ENCODE measurements at regions not wholly inside any gene's neighbourhood (a gene's known extent, or its start where the extent isn't known, plus 50 kb on each side); places are given as distances from the start of the nearest gene placed in this dataset.

GRCh38 chr7:45244981-45245380 lies 87.4 kb downstream of the RAMP3 start:
- peaks cover 2% of the 10 kb centered on the region for H4K20me1 ChIP-seq (ENCODE audit: control insufficient read depth, insufficient read depth, insufficient read length)
- no peak overlapping the region for H3K4me3 Mint-ChIP-seq
- H3K56ac ChIP-seq (ENCODE audit: insufficient read length, low read depth, low read length) = no peak overlapping the region
- H3K23me2 ChIP-seq (ENCODE audit: insufficient read length, low read depth, low read length, poor library complexity, severe bottlenecking) = no peaks in the 10 kb centered on the region
- H3K27me3 Mint-ChIP-seq (ENCODE audit: low read depth) = peaks cover 10% of the 10 kb centered on the region
- H3K4ac ChIP-seq (ENCODE audit: low read depth, low read length) = no peak overlapping the region
- no peak overlapping the region for H2BK15ac ChIP-seq (ENCODE audit: low read depth, low read length)
- no peaks in the 10 kb centered on the region for H3K9me3 ChIP-seq (ENCODE audit: control insufficient read depth, low read depth, low read length)
- H3K14ac ChIP-seq (ENCODE audit: insufficient read depth, low read length) = no peak overlapping the region
- WGBS (ENCODE audit: extremely low coverage, insufficient read length, low lambda C conversion rate) = no CpG with 5 or more reads among the region's 2 CpGs
- H4K5ac ChIP-seq (ENCODE audit: insufficient read length, low read depth, low read length) = no peak overlapping the region
- H3K79me1 ChIP-seq (ENCODE audit: insufficient read depth, low read depth, low read length, poor library complexity, severe bottlenecking) = no peaks in the 10 kb centered on the region
- H3T11ph ChIP-seq (ENCODE audit: low read length) = no peak overlapping the region
- H3K36me3 Mint-ChIP-seq (ENCODE audit: insufficient read depth in 1 of 3, low read depth in 3 of 3) = no peaks in the 10 kb centered on the region
- no peak overlapping the region for H2AFZ ChIP-seq (ENCODE audit: low read length)
- H3K27me3 ChIP-seq (ENCODE audit: insufficient read depth, low read length) = no peaks in the 10 kb centered on the region
- no peak overlapping the region for H3K9ac ChIP-seq (ENCODE audit: extremely low read depth, insufficient read length, low read length)
- H3K18ac ChIP-seq (ENCODE audit: insufficient read length, low read depth, low read length) = no peak overlapping the region
- H3K9me3 Mint-ChIP-seq = peaks cover 0 to 6% of the 10 kb centered on the region in 2 experiments; a peak in 2 of 5 replicates
- no peak overlapping the region for H3K27ac Mint-ChIP-seq
- H2BK120ac ChIP-seq (ENCODE audit: low read depth, low read length, poor library complexity, severe bottlenecking) = no peak overlapping the region
- H2BK20ac ChIP-seq (ENCODE audit: low read depth, low read length, poor library complexity, severe bottlenecking) = no peak overlapping the region
- no peaks in the 10 kb centered on the region for H3K79me2 ChIP-seq (ENCODE audit: insufficient read depth, low read length)
- no peak overlapping the region for H3K4me2 ChIP-seq (ENCODE audit: insufficient read depth, insufficient read length, low read length)
- no peak overlapping the region for H2AK5ac ChIP-seq (ENCODE audit: insufficient read length, low read length)
- DNase-seq = no peak
- no peak overlapping the region for H2BK12ac ChIP-seq (ENCODE audit: insufficient read length, low read depth, low read length)
- H4K8ac ChIP-seq (replicated peaks; ENCODE audit: insufficient read length, low read depth, low read length) = no peak overlapping the region
- H3K27ac ChIP-seq (ENCODE audit: insufficient read length, low read depth, low read length) = no peak overlapping the region
- TF ChIP-seq CTCF (conservative IDR thresholded peaks at IDR 0.05) = no peak
- H4K91ac ChIP-seq (ENCODE audit: insufficient read length, low read depth, low read length) = no peak overlapping the region
- no peak overlapping the region for H2BK5ac ChIP-seq (ENCODE audit: insufficient read length, low read length)
- no peaks in the 10 kb centered on the region for H3K4me1 ChIP-seq (ENCODE audit: insufficient read depth, low read length)
- no peak overlapping the region for H3K23ac ChIP-seq (ENCODE audit: insufficient read length, low read depth, low read length)
- H3K4me1 Mint-ChIP-seq = no peaks in the 10 kb centered on the region; a peak in 1 of 4 replicates
